Ovary (tissue), 7 donors: ENCODE measurements at regions not wholly inside any gene's neighbourhood (a gene's known extent, or its start where the extent isn't known, plus 50 kb on each side); places are given as distances from the start of the nearest gene placed in this dataset.
"Not testable (repeated sequence)": the region's sequence is repeated elsewhere in the genome, so short reads cannot be mapped to it uniquely, and the experiment has no call there.

Experiments
- DNase-seq, 5 donors: peaks; one replicate each; pipeline ENCODE4 v3.0.0-alpha.2; 2019 to 2020
- H3K27ac ChIP-seq, 2 donors: fragments of 200-600 bp; one replicate each; pipeline versions ENCODE4 v1.5.1 to v1.8.0; 2019 to 2022
- H3K27me3 ChIP-seq: fragments of 200-600 bp; one replicate; pipeline ENCODE4 v1.8.0; 2022
- H3K36me3 ChIP-seq: fragments of 200-600 bp; sonication (generic); one replicate; pipeline ENCODE4 v1.5.1; 2019
- H3K4me1 ChIP-seq: one replicate; pipeline ENCODE4 v1.8.1; 2013; ENCODE audit warnings: mild to moderate bottlenecking, moderate library complexity; ENCODE audit not compliant: insufficient read depth
- H3K4me3 ChIP-seq: fragments of 200-600 bp; sonication (generic); one replicate; pipeline ENCODE4 v1.5.1; 2017
- H3K9me3 ChIP-seq, 2 donors: fragments of 200-600 bp in 1 of 2; sonication (generic) in 1 of 2; one replicate each; pipeline versions ENCODE4 v1.5.1 to v1.8.1; 2013 to 2019; ENCODE audit warnings: mild to moderate bottlenecking in 1 of 2, moderate library complexity in 1 of 2
- EP300 ChIP-seq: sonication (generic); formaldehyde crosslinking; IDR thresholded peaks from one replicate; pipeline ENCODE4 v1.6.1; 2017; ENCODE audit warnings: antibody characterized with exemption
- POLR2A ChIP-seq: fragments of 450-650 bp; IDR thresholded peaks from one replicate; pipeline ENCODE4 v1.6.1; 2017; ENCODE audit warnings: antibody characterized with exemption, mild to moderate bottlenecking, moderate library complexity
- WGBS, 3 donors: extraction: QIAGEN DNeasy Blood & Tissue Kit in 1 of 3; methylation state at CpG; one replicate each; pipeline versions ENCODE4 v1.1.5 to v1.1.7; 2013 to 2017; 5-methylcytosine and 5-hydroxymethylcytosine counted together
- intact Hi-C, 4 donors: fragments of 100-400 bp; cut with DNase I; formaldehyde crosslinking; loops; one replicate each; pipeline versions ENCODE4 v1.11.0 to v1.15.1; 2022 to 2023
- TF ChIP-seq, protein P1 (sequence below), 3 donors: fragments of 450-650 bp in 2 of 3; fragments of 200-600 bp in 1 of 3; IDR thresholded peaks; one replicate each; pipeline versions ENCODE4 v1.5.1 to v1.8.0; 2016 to 2022; ENCODE audit warnings: antibody characterized with exemption in 3 of 3, mild to moderate bottlenecking in 1 of 3
- donor health status: DM: no; HTN: no; CAD: no; lungs with moderate emphysema.
- donor health status: DM: no; HTN: no; CAD: no.
- donor health status: Bipolar disorder and iron deficiency.
- donor health status: DM: no; HTN: no; CAD: no.
- donor health status: DM: yes; HTN: yes; CAD: no.

- no peak overlapping the region for H3K4me3 ChIP-seq
- TF ChIP-seq POLR2A (no peak), EP300 (no peak)
- TF ChIP-seq, protein P1, sequence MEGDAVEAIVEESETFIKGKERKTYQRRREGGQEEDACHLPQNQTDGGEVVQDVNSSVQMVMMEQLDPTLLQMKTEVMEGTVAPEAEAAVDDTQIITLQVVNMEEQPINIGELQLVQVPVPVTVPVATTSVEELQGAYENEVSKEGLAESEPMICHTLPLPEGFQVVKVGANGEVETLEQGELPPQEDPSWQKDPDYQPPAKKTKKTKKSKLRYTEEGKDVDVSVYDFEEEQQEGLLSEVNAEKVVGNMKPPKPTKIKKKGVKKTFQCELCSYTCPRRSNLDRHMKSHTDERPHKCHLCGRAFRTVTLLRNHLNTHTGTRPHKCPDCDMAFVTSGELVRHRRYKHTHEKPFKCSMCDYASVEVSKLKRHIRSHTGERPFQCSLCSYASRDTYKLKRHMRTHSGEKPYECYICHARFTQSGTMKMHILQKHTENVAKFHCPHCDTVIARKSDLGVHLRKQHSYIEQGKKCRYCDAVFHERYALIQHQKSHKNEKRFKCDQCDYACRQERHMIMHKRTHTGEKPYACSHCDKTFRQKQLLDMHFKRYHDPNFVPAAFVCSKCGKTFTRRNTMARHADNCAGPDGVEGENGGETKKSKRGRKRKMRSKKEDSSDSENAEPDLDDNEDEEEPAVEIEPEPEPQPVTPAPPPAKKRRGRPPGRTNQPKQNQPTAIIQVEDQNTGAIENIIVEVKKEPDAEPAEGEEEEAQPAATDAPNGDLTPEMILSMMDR (IDR thresholded peaks at IDR 0.05) = no peak
- peaks cover 0 to 3% of the 10 kb centered on the region in 2 donors for H3K9me3 ChIP-seq
- H3K36me3 ChIP-seq = no peaks in the 10 kb centered on the region
- no peak overlapping the region for H3K27ac ChIP-seq
- no peak for DNase-seq
- no peaks in the 10 kb centered on the region for H3K4me1 ChIP-seq
- 87 to 91% (median 91%) methylated on average over 1 of the region's 1 CpG for WGBS, 3 donors
- H3K27me3 ChIP-seq = no peaks in the 10 kb centered on the region
- intact Hi-C loops = no loop called here
Observed at GRCh38 chr5:42074353-42074752, 149.3 kb downstream of the FBXO4 start.

DNA sequence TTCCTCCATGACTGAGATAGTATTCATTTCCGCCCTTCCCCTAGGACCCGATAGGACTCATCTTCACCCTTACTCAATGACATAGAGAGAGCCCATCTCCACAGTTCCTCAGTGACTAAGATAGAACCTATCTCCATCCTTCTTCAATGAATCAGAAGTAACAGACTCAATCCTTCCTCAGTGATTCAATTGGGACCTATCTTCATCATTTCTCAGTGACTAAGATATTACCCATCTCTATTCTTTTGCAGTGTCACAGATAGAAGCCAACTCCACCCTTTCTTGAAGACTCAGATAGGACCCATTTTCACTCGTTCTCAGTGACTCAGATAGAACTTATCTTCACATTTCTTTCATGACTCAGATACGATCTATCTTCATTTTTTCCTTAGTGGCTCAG is 164.6 kb downstream of the FBXO4 start:
- H3K27ac ChIP-seq = no peak overlapping the region
- no peaks in the 10 kb centered on the region for H3K27me3 ChIP-seq
- no peak for DNase-seq
- TF ChIP-seq EP300 (no peak), POLR2A (no peak)
- TF ChIP-seq, protein P1 (IDR thresholded peaks at IDR 0.05) = no peak
- H3K4me1 ChIP-seq = no peaks in the 10 kb centered on the region
- H3K4me3 ChIP-seq = no peak overlapping the region
- intact Hi-C loops = no loop called here
- H3K36me3 ChIP-seq = no peaks in the 10 kb centered on the region
- no peaks in the 10 kb centered on the region for H3K9me3 ChIP-seq
- 73 to 83% (median 77%) methylated on average over 4 of the region's 4 CpGs for WGBS, 3 donors

DNA sequence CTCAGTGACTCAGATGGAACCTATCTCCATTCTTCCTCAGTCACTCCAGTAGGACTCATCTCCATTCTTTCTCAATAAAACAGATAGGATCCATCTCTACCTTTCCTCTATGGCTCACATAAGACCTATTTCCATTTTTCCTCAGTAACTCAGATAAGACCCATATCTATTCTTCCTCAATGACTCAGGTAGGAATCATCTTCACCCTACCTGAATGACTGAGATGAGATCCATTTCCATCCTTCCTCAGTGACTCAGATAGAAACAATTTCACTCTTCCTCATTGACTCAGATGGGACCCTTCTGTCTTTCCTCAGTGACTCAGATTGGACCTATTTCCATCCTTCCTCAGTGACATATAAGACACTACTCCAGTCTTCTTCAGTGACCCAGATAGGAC is 165.1 kb downstream of the FBXO4 start:
- Histone ChIP-seq H3K27ac (no peak overlapping the region), H3K9me3 (no peaks in the 10 kb centered on the region), H3K36me3 (no peaks in the 10 kb centered on the region), H3K27me3 (no peaks in the 10 kb centered on the region), H3K4me1 (no peaks in the 10 kb centered on the region), H3K4me3 (no peak overlapping the region)
- no peak for DNase-seq
- intact Hi-C loops = no loop called here
- no peak for TF ChIP-seq EP300
- TF ChIP-seq, protein P1 (IDR thresholded peaks at IDR 0.05) = no peak
- TF ChIP-seq POLR2A = no peak

GRCh38 chr5:42099846-42100245 is 174.8 kb downstream of the FBXO4 start:
- DNase-seq, H3K27me3 ChIP-seq, H3K9me3 ChIP-seq, intact Hi-C loops, H3K4me1 ChIP-seq, H3K36me3 ChIP-seq, H3K4me3 ChIP-seq, H3K27ac ChIP-seq: not testable (repeated sequence)
- 70 to 74% (median 72%) methylated on average over 5 of the region's 5 CpGs for WGBS, 3 donors

DNA sequence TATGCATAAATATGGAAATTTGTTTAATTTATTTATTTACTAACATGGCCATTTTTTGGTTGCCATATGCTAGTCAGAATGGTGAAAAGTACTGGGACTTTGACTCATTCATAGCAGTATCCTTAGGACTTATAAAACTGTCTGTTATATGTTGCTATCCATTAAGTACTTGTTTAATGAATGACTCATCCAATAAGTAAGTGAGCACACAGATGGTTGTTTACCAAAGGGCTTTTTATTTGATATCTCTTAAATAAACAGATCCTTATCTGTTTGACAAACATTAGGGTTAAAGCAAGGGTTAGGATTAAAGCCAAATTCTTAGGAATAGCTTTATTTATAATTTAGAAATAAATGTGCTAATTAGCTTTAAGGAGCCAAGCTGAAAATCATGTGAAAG is 183.4 kb downstream of the FBXO4 start:
- H3K27ac ChIP-seq = no peak overlapping the region
- H3K27me3 ChIP-seq = no peaks in the 10 kb centered on the region
- H3K36me3 ChIP-seq = no peaks in the 10 kb centered on the region
- TF ChIP-seq, protein P1 (IDR thresholded peaks at IDR 0.05) = no peak
- no peak for TF ChIP-seq EP300
- TF ChIP-seq POLR2A = no peak
- intact Hi-C loops = no loop called here
- no peak for DNase-seq
- no peaks in the 10 kb centered on the region for H3K9me3 ChIP-seq
- H3K4me1 ChIP-seq = no peaks in the 10 kb centered on the region
- H3K4me3 ChIP-seq = no peak overlapping the region
